PFSK-1 (cell line): ENCODE measurements at regions not wholly inside any gene's neighbourhood (a gene's known extent, or its start where the extent isn't known, plus 50 kb on each side); places are given as distances from the start of the nearest gene placed in this dataset.

ENCODE experiments used
- FOXP2 ChIP-seq: optimal IDR thresholded peaks from 2 replicates; pipeline ENCODE3; 2011; ENCODE audit warnings: borderline replicate concordance, control low read depth, inconsistent platforms; ENCODE audit not compliant: insufficient read depth; ENCODE audit errors: extremely low read length, extremely low read depth
- POLR2AphosphoS5 ChIP-seq: IDR thresholded peaks from 2 replicates; pipeline ENCODE4 v1.6.1; 2012; ENCODE audit warnings: low read depth, mild to moderate bottlenecking, control low read depth, low read length, moderate library complexity
- SIN3A ChIP-seq: IDR thresholded peaks from 2 replicates; pipeline ENCODE4 v1.6.1; 2012; ENCODE audit warnings: mild to moderate bottlenecking, low read length, moderate library complexity, borderline replicate concordance; ENCODE audit not compliant: insufficient read depth
- TAF1 ChIP-seq: IDR thresholded peaks from 2 replicates; pipeline ENCODE4 v1.6.1; 2012; ENCODE audit warnings: low read length, control low read depth, borderline replicate concordance; ENCODE audit not compliant: insufficient read depth
- TF ChIP-seq, protein P1 (sequence below), 2 experiments: IDR thresholded peaks; 2 replicates each; pipeline versions ENCODE4 v1.6.1 to v1.8.0; 2011 to 2012; ENCODE audit warnings: low read depth in 2 of 2, low read length in 2 of 2, control low read depth in 1 of 2, inconsistent platforms in 1 of 2, mild to moderate bottlenecking in 1 of 2, moderate library complexity in 1 of 2; ENCODE audit not compliant: insufficient read depth in 1 of 2

DNA sequence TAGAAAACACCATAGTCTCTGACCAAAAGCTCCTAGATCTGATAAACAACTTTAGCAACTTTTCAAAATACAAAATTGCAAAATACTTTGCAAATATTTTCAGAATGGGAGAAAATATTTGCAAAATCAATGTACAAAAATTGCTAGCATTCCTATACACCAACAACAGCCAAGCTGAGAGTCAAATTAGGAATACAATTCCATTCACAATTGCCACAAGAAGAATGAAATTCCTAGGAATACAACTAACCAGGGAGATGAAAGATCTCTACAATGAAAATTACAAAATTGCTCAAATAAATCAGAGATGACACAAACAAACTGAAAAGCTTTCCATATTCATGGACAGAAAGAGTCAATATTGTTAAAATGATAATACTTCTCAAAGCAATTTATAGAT is 327.0 kb upstream of the ZC3H15 start:
- TF ChIP-seq, protein P1, sequence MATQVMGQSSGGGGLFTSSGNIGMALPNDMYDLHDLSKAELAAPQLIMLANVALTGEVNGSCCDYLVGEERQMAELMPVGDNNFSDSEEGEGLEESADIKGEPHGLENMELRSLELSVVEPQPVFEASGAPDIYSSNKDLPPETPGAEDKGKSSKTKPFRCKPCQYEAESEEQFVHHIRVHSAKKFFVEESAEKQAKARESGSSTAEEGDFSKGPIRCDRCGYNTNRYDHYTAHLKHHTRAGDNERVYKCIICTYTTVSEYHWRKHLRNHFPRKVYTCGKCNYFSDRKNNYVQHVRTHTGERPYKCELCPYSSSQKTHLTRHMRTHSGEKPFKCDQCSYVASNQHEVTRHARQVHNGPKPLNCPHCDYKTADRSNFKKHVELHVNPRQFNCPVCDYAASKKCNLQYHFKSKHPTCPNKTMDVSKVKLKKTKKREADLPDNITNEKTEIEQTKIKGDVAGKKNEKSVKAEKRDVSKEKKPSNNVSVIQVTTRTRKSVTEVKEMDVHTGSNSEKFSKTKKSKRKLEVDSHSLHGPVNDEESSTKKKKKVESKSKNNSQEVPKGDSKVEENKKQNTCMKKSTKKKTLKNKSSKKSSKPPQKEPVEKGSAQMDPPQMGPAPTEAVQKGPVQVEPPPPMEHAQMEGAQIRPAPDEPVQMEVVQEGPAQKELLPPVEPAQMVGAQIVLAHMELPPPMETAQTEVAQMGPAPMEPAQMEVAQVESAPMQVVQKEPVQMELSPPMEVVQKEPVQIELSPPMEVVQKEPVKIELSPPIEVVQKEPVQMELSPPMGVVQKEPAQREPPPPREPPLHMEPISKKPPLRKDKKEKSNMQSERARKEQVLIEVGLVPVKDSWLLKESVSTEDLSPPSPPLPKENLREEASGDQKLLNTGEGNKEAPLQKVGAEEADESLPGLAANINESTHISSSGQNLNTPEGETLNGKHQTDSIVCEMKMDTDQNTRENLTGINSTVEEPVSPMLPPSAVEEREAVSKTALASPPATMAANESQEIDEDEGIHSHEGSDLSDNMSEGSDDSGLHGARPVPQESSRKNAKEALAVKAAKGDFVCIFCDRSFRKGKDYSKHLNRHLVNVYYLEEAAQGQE (IDR thresholded peaks at IDR 0.05; ENCODE audit: insufficient read depth in 1 of 2, low read depth in 2 of 2, low read length in 2 of 2) = no peak
- TF ChIP-seq POLR2AphosphoS5 = no peak
- no peak for TF ChIP-seq FOXP2
- TF ChIP-seq SIN3A = no peak
- TF ChIP-seq TAF1 = no peak

DNA sequence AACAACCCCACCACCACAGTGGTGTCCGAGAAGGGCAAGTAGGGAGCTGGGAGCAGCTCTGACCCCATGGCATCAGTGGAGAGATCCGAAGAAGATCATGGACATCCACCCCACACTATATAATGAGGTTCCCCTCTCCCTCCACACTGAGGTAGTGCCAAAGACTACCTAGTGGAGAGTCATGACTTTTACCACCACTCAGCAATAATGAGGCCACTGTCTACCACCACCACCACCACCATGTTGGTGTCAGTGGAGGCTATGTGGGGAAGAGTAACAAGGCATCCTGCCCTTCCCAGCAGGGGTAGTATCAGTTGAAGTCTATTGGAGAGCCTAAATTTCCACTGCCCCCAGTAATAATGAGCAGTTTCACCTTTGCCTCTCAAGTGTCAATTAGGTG is 321.7 kb upstream of the ZC3H15 start:
- TF ChIP-seq POLR2AphosphoS5 = no peak
- TF ChIP-seq, protein P1 (IDR thresholded peaks at IDR 0.05; ENCODE audit: insufficient read depth in 1 of 2, low read depth in 2 of 2, low read length in 2 of 2) = no peak
- no peak for TF ChIP-seq FOXP2
- TF ChIP-seq TAF1 = no peak
- TF ChIP-seq SIN3A = no peak

DNA sequence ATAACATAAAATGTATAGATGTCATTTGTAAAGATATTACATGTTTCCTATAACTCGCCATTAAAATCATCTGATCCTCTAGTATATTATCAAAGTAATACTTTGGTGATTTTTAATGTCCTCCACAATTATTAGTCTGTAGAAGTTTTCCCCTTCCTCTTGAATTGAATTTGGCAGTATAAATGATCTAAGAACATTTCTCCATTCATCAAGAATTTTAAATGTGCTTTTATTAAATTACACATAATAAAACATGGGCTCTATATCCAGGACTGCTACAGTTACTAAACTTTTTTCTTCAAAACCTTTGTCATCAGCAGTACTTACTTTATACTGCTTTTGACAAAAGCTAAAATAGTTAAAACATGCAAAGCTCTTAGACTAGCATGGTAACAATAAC is 315.4 kb upstream of the ZC3H15 start:
- TF ChIP-seq SIN3A (no peak), POLR2AphosphoS5 (no peak), FOXP2 (no peak), TAF1 (no peak)
- TF ChIP-seq, protein P1 (IDR thresholded peaks at IDR 0.05; ENCODE audit: insufficient read depth in 1 of 2, low read depth in 2 of 2, low read length in 2 of 2) = no peak

DNA sequence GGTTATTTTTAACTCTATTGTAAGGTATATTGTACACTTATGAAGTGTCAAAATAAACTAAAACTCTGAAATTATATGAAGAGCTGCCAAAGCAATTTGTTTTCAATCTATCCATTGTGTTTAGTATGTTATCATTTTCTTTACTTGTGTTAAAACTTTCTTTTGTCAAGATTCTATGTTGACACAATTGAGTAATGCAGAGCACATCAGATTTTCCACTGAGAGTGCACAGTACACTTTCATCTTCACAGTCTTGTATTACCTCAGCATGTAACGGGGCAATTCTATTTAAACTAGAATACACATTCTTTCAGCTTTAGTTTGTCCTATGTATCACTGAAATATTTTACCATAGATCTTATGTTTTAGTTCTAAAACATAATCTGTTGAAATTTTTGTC is 304.4 kb upstream of the ZC3H15 start:
- TF ChIP-seq FOXP2 = no peak
- TF ChIP-seq, protein P1 (IDR thresholded peaks at IDR 0.05; ENCODE audit: insufficient read depth in 1 of 2, low read depth in 2 of 2, low read length in 2 of 2) = no peak

DNA sequence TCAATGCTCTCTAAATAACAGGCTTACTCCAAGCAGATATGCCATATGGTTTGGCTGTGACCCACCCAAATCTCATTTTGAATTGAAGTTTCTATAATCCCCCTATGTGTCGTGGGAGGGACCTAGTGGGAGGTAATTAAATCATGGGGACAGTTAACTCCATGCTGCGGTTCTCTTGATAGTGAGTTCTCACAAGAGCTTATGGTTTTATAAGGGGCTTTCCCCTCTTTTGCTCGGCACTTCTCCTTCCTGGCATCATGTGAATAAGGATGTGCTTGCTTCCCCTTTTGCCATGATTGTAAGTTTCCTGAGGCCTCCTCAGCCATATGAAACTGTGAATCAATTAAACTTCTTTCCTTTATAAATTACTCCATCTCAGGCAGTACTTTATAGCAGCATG is 302.7 kb upstream of the ZC3H15 start:
- TF ChIP-seq TAF1 (no peak), SIN3A (no peak), POLR2AphosphoS5 (no peak), FOXP2 (no peak)
- TF ChIP-seq, protein P1 (IDR thresholded peaks at IDR 0.05; ENCODE audit: insufficient read depth in 1 of 2, low read depth in 2 of 2, low read length in 2 of 2) = no peak
